A549 (cell line): ENCODE measurements at regions not wholly inside any gene's neighbourhood (a gene's known extent, or its start where the extent isn't known, plus 50 kb on each side); places are given as distances from the start of the nearest gene placed in this dataset.

Experiments
- ATAC-seq, 2 experiments: fragments of 200-7000 bp in 1 of 2; fragments of >200 bp in 1 of 2; cut with Nextera tagmentation in 1 of 2; cut with Tn5 transposase in 1 of 2; 3 replicates each; pipeline versions ENCODE4 v1.8.0 to v1.9.1; 2018 to 2020; ENCODE audit warnings: mild to moderate bottlenecking in 1 of 2, moderate library complexity in 1 of 2
- CTCF ChIA-PET: fragments of 300-600 bp; sonication (Branson Sonifier 250); formaldehyde crosslinking; extraction: SDS; loops from one replicate; lab custom pipeline; 2021; ENCODE audit warnings: antibody characterized with exemption, inconsistent platforms; lab: Yijun Ruan, JAX
- POLR2A ChIA-PET: fragments of 350-600 bp; formaldehyde crosslinking; extraction: SDS; loops from one replicate; lab custom pipeline; 2021; ENCODE audit warnings: antibody characterized with exemption, inconsistent platforms; lab: Yijun Ruan, JAX
- DNase-seq, 2 experiments: peaks; one replicate each; pipeline versions ENCODE4 v3.0.0 to v3.0.0-alpha.2; 2011 to 2016; ENCODE audit warnings: low read depth in 1 of 2, low spot score in 1 of 2
- FAIRE-seq: peaks from 2 replicates; lab custom pipeline; 2011; peaks lifted over from hg19 to GRCh38; lab: Jason Lieb, UNC
- H3K27ac ChIP-seq, 2 experiments: fragments of >200 bp; sonication (Bioruptor Twin); formaldehyde crosslinking; 3 replicates each; pipeline ENCODE4 v1.5.1; 2016 to 2017
- H3K4me1 ChIP-seq: fragments of >200 bp; sonication (Bioruptor Twin); formaldehyde crosslinking; 3 replicates; pipeline ENCODE4 v1.6.1; 2016
- H3K4me2 ChIP-seq: fragments of >200 bp; sonication (Bioruptor Twin); formaldehyde crosslinking; 3 replicates; pipeline ENCODE4 v1.6.1; 2016
- H3K4me3 ChIP-seq: fragments of >200 bp; sonication (Bioruptor Twin); formaldehyde crosslinking; 3 replicates; pipeline ENCODE4 v1.5.1; 2016
- H3K9me3 ChIP-seq: fragments of >200 bp; sonication (Bioruptor Twin); formaldehyde crosslinking; 3 replicates; pipeline ENCODE4 v1.6.1; 2016
- CBX8 ChIP-seq: fragments of 200-600 bp; sonication (generic); IDR thresholded peaks from 2 replicates; pipeline ENCODE4 v1.6.1; 2016
- CHD2 ChIP-seq: fragments of 150-350 bp; IDR thresholded peaks from 2 replicates; pipeline ENCODE4 v1.6.1; 2014; ENCODE audit warnings: low read length; ENCODE audit not compliant: partially characterized antibody
- EHF ChIP-seq: fragments of 250-450 bp; sonication (Bioruptor Pico); IDR thresholded peaks from 2 replicates; pipeline ENCODE4 v1.5.0; 2020; ENCODE audit warnings: mild to moderate bottlenecking
- FOXS1 ChIP-seq: fragments of 250-450 bp; sonication (Bioruptor Pico); IDR thresholded peaks from 2 replicates; pipeline ENCODE4 v1.5.0; 2020; ENCODE audit warnings: mild to moderate bottlenecking, moderate library complexity
- HEYL ChIP-seq: fragments of 250-450 bp; sonication (Bioruptor Pico); IDR thresholded peaks from 2 replicates; pipeline ENCODE4 v1.8.0; 2021; ENCODE audit warnings: mild to moderate bottlenecking, moderate library complexity
- MAFK ChIP-seq: fragments of 450-650 bp; IDR thresholded peaks from 2 replicates; pipeline ENCODE4 v1.6.1; 2014; ENCODE audit not compliant: partially characterized antibody
- NFE2L2 ChIP-seq: fragments of 150-350 bp; conservative IDR thresholded peaks from 2 replicates; pipeline ENCODE4 v1.6.1; 2014; ENCODE audit warnings: low read length
- POLR2A ChIP-seq: IDR thresholded peaks from 2 replicates; pipeline ENCODE4 v1.6.1; 2012; ENCODE audit warnings: mild to moderate bottlenecking, low read length
- POLR2AphosphoS2 ChIP-seq: conservative IDR thresholded peaks from 2 replicates; pipeline ENCODE4 v1.6.1; 2012; ENCODE audit warnings: low read length, improper control_type of control experiment, inconsistent platforms
- RARB ChIP-seq: fragments of 250-450 bp; sonication (Bioruptor Pico); IDR thresholded peaks from 2 replicates; pipeline ENCODE4 v1.8.0; 2021; ENCODE audit warnings: mild to moderate bottlenecking, moderate library complexity
- RCOR1 ChIP-seq: fragments of 150-350 bp; IDR thresholded peaks from 2 replicates; pipeline ENCODE4 v1.6.1; 2014; ENCODE audit warnings: antibody characterized with exemption, low read length, low read depth
- RNF2 ChIP-seq: fragments of 200-600 bp; sonication (generic); IDR thresholded peaks from 2 replicates; pipeline ENCODE4 v1.6.1; 2016; ENCODE audit warnings: low read depth, mild to moderate bottlenecking, antibody characterized with exemption, moderate library complexity, borderline replicate concordance
- SMC3 ChIP-seq: fragments of >200 bp; sonication (Bioruptor Twin); formaldehyde crosslinking; IDR thresholded peaks from 3 replicates; pipeline ENCODE4 v1.6.1; 2018; ENCODE audit warnings: inconsistent platforms
- SREBF2 ChIP-seq: fragments of 450-650 bp; IDR thresholded peaks from 2 replicates; pipeline ENCODE4 v1.6.1; 2014; ENCODE audit warnings: mild to moderate bottlenecking, moderate library complexity
- TFCP2L1 ChIP-seq: fragments of 250-450 bp; sonication (Bioruptor Pico); IDR thresholded peaks from 2 replicates; pipeline ENCODE4 v1.5.0; 2021; ENCODE audit warnings: mild to moderate bottlenecking
- TP53 ChIP-seq: fragments of 250-450 bp; sonication (Bioruptor Pico); IDR thresholded peaks from 2 replicates; pipeline ENCODE4 v1.5.0; 2021; ENCODE audit warnings: mild to moderate bottlenecking, moderate library complexity
- ZC3H11A ChIP-seq: fragments of 450-650 bp; IDR thresholded peaks from 2 replicates; pipeline ENCODE4 v1.6.1; 2014; ENCODE audit warnings: antibody characterized with exemption, mild to moderate bottlenecking
- WGBS: methylation state at CpG from one replicate; pipeline ENCODE4 v1.1.6; 2017; ENCODE audit errors: missing lambda C conversion rate; 5-methylcytosine and 5-hydroxymethylcytosine counted together
- TF ChIP-seq, protein P1 (sequence below): fragments of 200-600 bp; sonication (generic); IDR thresholded peaks from 2 replicates; pipeline ENCODE4 v1.6.1; 2016; ENCODE audit warnings: antibody characterized with exemption, mild to moderate bottlenecking, moderate library complexity
- TF ChIP-seq, protein P2 (sequence below): IDR thresholded peaks from 2 replicates; pipeline ENCODE4 v1.6.1; 2012
- TF ChIP-seq, protein P3 (sequence below): fragments of 450-650 bp; IDR thresholded peaks from 2 replicates; pipeline ENCODE4 v1.6.1; 2014; ENCODE audit warnings: antibody characterized with exemption
- TF ChIP-seq, protein P4 (sequence below): IDR thresholded peaks from 2 replicates; pipeline ENCODE4 v1.6.1; 2012
- TF ChIP-seq, protein P5 (sequence below): fragments of >200 bp; sonication (Bioruptor Twin); formaldehyde crosslinking; IDR thresholded peaks from 3 replicates; pipeline ENCODE4 v1.5.1; 2016
- TF ChIP-seq, protein P6 (sequence below): IDR thresholded peaks from 2 replicates; pipeline ENCODE4 v1.6.1; 2012; ENCODE audit warnings: low read depth, borderline replicate concordance

DNA sequence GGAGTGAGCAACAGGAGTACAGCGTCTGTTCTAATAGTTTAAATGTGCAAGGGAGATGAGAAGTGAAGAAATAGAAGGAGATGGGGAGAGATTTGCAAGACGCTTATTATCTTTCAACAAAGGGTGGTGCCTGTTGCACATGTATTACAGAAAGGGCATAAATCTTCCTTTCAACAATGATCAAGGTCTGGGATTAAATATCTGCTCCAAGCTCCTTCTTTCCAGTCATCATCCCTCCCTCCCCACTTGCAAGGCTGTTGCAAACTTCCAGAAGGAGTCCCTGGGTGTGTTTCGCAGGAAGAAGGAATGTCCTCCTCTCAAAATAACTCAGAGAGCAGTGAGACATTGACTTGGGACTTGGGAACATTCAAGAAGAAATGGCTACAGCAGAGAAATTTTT, 63.5 kb upstream of the MYCBP2 start:
- Histone ChIP-seq H3K4me3 (no peak overlapping the region), H3K4me2 (no peak overlapping the region), H3K4me1 (peaks cover 13% of the 10 kb centered on the region), H3K9me3 (no peaks in the 10 kb centered on the region; the same call in 2 of the 3 replicates), H3K27ac (no peak overlapping the region)
- DNase-seq (no peak), FAIRE-seq (no peak), ATAC-seq (no peak)
- no peak for TF ChIP-seq ZC3H11A
- no peak for TF ChIP-seq RNF2
- TF ChIP-seq TFCP2L1 (CRISPR knock-in tag): no peak
- TF ChIP-seq, protein P1, sequence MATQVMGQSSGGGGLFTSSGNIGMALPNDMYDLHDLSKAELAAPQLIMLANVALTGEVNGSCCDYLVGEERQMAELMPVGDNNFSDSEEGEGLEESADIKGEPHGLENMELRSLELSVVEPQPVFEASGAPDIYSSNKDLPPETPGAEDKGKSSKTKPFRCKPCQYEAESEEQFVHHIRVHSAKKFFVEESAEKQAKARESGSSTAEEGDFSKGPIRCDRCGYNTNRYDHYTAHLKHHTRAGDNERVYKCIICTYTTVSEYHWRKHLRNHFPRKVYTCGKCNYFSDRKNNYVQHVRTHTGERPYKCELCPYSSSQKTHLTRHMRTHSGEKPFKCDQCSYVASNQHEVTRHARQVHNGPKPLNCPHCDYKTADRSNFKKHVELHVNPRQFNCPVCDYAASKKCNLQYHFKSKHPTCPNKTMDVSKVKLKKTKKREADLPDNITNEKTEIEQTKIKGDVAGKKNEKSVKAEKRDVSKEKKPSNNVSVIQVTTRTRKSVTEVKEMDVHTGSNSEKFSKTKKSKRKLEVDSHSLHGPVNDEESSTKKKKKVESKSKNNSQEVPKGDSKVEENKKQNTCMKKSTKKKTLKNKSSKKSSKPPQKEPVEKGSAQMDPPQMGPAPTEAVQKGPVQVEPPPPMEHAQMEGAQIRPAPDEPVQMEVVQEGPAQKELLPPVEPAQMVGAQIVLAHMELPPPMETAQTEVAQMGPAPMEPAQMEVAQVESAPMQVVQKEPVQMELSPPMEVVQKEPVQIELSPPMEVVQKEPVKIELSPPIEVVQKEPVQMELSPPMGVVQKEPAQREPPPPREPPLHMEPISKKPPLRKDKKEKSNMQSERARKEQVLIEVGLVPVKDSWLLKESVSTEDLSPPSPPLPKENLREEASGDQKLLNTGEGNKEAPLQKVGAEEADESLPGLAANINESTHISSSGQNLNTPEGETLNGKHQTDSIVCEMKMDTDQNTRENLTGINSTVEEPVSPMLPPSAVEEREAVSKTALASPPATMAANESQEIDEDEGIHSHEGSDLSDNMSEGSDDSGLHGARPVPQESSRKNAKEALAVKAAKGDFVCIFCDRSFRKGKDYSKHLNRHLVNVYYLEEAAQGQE: no peak
- TF ChIP-seq SREBF2: no peak
- WGBS: 47% methylated on average over 3 of the region's 3 CpGs
- POLR2A ChIA-PET: no interaction called here
- CTCF ChIA-PET: no interaction called here

DNA sequence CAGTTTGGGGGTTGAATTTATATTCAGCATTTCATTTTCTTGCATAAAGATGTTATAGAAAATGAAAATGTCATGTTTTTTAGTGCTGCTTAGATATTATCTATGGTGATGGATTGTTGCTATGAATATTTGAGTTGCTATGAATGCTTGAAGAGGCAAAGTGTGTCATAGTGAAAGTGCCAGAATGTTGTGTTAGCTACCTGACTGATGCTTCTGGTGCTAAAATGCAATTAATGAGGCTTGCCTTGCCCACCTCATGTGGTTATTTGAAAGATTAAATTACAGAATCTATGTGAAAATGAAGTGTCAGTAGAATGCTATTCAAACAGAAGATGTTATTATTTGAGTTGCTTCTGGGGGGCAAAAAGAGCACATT, 62.7 kb upstream of the MYCBP2 start:
- no peak for ATAC-seq
- FAIRE-seq: no peak
- Histone ChIP-seq H3K4me3 (no peak overlapping the region), H3K27ac (no peak overlapping the region), H3K4me2 (no peak overlapping the region), H3K4me1 (peaks cover 13% of the 10 kb centered on the region), H3K9me3 (no peaks in the 10 kb centered on the region; the same call in 2 of the 3 replicates)
- no peak for DNase-seq
- ChIA-PET POLR2A (no interaction called here), CTCF (no interaction called here)
- TF ChIP-seq TP53 (CRISPR knock-in tag): no peak
- no peak for TF ChIP-seq POLR2A
- TF ChIP-seq, protein P2, sequence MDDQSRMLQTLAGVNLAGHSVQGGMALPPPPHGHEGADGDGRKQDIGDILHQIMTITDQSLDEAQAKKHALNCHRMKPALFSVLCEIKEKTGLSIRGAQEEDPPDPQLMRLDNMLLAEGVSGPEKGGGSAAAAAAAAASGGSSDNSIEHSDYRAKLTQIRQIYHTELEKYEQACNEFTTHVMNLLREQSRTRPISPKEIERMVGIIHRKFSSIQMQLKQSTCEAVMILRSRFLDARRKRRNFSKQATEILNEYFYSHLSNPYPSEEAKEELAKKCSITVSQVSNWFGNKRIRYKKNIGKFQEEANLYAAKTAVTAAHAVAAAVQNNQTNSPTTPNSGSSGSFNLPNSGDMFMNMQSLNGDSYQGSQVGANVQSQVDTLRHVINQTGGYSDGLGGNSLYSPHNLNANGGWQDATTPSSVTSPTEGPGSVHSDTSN: no peak
- TF ChIP-seq, protein P3, sequence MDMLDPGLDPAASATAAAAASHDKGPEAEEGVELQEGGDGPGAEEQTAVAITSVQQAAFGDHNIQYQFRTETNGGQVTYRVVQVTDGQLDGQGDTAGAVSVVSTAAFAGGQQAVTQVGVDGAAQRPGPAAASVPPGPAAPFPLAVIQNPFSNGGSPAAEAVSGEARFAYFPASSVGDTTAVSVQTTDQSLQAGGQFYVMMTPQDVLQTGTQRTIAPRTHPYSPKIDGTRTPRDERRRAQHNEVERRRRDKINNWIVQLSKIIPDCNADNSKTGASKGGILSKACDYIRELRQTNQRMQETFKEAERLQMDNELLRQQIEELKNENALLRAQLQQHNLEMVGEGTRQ: no peak
- TF ChIP-seq, protein P4, sequence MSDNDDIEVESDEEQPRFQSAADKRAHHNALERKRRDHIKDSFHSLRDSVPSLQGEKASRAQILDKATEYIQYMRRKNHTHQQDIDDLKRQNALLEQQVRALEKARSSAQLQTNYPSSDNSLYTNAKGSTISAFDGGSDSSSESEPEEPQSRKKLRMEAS: no peak
- TF ChIP-seq, protein P5, sequence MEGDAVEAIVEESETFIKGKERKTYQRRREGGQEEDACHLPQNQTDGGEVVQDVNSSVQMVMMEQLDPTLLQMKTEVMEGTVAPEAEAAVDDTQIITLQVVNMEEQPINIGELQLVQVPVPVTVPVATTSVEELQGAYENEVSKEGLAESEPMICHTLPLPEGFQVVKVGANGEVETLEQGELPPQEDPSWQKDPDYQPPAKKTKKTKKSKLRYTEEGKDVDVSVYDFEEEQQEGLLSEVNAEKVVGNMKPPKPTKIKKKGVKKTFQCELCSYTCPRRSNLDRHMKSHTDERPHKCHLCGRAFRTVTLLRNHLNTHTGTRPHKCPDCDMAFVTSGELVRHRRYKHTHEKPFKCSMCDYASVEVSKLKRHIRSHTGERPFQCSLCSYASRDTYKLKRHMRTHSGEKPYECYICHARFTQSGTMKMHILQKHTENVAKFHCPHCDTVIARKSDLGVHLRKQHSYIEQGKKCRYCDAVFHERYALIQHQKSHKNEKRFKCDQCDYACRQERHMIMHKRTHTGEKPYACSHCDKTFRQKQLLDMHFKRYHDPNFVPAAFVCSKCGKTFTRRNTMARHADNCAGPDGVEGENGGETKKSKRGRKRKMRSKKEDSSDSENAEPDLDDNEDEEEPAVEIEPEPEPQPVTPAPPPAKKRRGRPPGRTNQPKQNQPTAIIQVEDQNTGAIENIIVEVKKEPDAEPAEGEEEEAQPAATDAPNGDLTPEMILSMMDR: no peak
- no peak for TF ChIP-seq MAFK
- TF ChIP-seq NFE2L2: no peak
- TF ChIP-seq, protein P6, sequence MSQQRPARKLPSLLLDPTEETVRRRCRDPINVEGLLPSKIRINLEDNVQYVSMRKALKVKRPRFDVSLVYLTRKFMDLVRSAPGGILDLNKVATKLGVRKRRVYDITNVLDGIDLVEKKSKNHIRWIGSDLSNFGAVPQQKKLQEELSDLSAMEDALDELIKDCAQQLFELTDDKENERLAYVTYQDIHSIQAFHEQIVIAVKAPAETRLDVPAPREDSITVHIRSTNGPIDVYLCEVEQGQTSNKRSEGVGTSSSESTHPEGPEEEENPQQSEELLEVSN: no peak
- no peak for TF ChIP-seq RCOR1
- TF ChIP-seq CBX8: no peak
- no peak for TF ChIP-seq RARB (CRISPR knock-in tag)
- no peak for TF ChIP-seq FOXS1
- TF ChIP-seq HEYL (CRISPR knock-in tag): no peak
- no peak for TF ChIP-seq CHD2
- TF ChIP-seq SMC3: no peak
- no peak for TF ChIP-seq EHF (CRISPR knock-in tag)
- TF ChIP-seq POLR2AphosphoS2: no peak
